ENCODE measurements at regions not wholly inside any gene's neighbourhood (a gene's known extent, or its start where the extent isn't known, plus 50 kb on each side); places are given as distances from the start of the nearest gene placed in this dataset.

GRCh38 chr13:87497426-87497825 lies 173.7 kb upstream of the SLITRK5 start:
- no peaks in the 10 kb centered on the region for H3K9me3 ChIP-seq
- FAIRE-seq: no peak
- no peak overlapping the region for H3K27ac ChIP-seq
- H3K27me3 ChIP-seq: no peaks in the 10 kb centered on the region
- no peak for DNase-seq
- TF ChIP-seq, protein P1, sequence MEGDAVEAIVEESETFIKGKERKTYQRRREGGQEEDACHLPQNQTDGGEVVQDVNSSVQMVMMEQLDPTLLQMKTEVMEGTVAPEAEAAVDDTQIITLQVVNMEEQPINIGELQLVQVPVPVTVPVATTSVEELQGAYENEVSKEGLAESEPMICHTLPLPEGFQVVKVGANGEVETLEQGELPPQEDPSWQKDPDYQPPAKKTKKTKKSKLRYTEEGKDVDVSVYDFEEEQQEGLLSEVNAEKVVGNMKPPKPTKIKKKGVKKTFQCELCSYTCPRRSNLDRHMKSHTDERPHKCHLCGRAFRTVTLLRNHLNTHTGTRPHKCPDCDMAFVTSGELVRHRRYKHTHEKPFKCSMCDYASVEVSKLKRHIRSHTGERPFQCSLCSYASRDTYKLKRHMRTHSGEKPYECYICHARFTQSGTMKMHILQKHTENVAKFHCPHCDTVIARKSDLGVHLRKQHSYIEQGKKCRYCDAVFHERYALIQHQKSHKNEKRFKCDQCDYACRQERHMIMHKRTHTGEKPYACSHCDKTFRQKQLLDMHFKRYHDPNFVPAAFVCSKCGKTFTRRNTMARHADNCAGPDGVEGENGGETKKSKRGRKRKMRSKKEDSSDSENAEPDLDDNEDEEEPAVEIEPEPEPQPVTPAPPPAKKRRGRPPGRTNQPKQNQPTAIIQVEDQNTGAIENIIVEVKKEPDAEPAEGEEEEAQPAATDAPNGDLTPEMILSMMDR (IDR thresholded peaks at IDR 0.05): no peak
- H3K4me3 ChIP-seq: no peak overlapping the region
- no peaks in the 10 kb centered on the region for H3K36me3 ChIP-seq
- 39 to 54% methylated on average over 2 of the region's 2 CpGs for WGBS, 2 donors
- intact Hi-C loops (cut with DNase I): no loop called here
- ATAC-seq: no peak
- H3K4me1 ChIP-seq: no peaks in the 10 kb centered on the region

DNA sequence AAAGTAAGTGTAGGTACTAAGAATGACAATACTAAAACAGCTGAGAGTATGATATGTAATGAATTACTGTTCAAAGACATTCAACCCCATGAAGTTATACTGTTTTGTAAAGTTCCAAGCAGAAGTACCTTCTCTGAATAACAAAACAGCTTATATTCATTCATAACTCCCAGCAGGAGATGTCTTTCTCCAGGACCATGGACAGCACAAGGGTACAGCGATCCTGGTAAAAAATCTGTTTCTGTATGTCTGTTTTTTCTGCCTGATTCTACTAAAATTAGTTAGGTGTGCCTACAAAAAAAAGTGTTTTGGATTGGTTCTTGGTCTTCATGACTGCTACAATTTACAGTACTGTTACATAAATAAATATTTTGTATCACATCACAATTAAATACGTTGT lies 172.5 kb upstream of the SLITRK5 start:
- ATAC-seq (no peak), FAIRE-seq (no peak), DNase-seq (no peak)
- no peaks in the 10 kb centered on the region for H3K27me3 ChIP-seq
- no peaks in the 10 kb centered on the region for H3K36me3 ChIP-seq
- H3K27ac ChIP-seq: no peak overlapping the region
- TF ChIP-seq, protein P1 (IDR thresholded peaks at IDR 0.05): no peak
- H3K4me1 ChIP-seq: no peaks in the 10 kb centered on the region
- H3K4me3 ChIP-seq: no peak overlapping the region
- WGBS, 2 donors: 22 to 34% methylated on average over 2 of the region's 2 CpGs
- intact Hi-C loops (cut with DNase I): no loop called here
- H3K9me3 ChIP-seq: no peaks in the 10 kb centered on the region

DNA sequence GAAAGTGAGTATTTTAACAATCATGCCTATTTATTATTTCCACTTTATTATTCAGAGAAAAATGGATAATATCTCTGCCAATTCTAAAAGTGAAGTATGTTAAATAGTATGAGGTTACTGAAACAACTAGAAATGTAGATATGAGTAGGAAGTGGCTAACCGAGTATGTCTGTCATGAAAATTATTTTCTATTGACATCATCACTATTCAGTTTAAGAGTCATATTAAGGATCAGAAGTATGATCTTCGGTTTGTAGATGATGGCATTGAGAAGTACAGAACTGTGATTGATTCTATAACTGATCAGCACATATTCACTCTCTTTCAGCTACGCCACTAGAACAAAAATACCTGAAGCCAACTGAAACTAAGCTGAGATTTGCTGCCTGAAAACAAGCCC lies 146.4 kb upstream of the SLITRK5 start:
- DNase-seq: no peak
- Histone ChIP-seq H3K27ac (no peak overlapping the region), H3K4me3 (no peak overlapping the region), H3K9me3 (no peaks in the 10 kb centered on the region), H3K27me3 (no peaks in the 10 kb centered on the region), H3K36me3 (no peaks in the 10 kb centered on the region), H3K4me1 (no peaks in the 10 kb centered on the region)
- WGBS, 2 donors: 57 to 59% methylated on average over 3 of the region's 3 CpGs
- intact Hi-C loops (cut with DNase I): no loop called here
- TF ChIP-seq, protein P1 (IDR thresholded peaks at IDR 0.05): no peak
- FAIRE-seq: no peak
- no peak for ATAC-seq

- Histone ChIP-seq H3K9me3 (no peaks in the 10 kb centered on the region), H3K27ac (no peak overlapping the region), H3K27me3 (no peaks in the 10 kb centered on the region), H3K4me3 (no peak overlapping the region), H3K4me1 (no peaks in the 10 kb centered on the region), H3K36me3 (no peaks in the 10 kb centered on the region)
- TF ChIP-seq, protein P1 (IDR thresholded peaks at IDR 0.05): no peak
- intact Hi-C loops (cut with DNase I): no loop called here
- no peak for DNase-seq
- no peak for FAIRE-seq
- no peak for ATAC-seq
These were observed 137.4 kb upstream of the SLITRK5 start for GRCh38 chr13:87533776-87534175.

DNA sequence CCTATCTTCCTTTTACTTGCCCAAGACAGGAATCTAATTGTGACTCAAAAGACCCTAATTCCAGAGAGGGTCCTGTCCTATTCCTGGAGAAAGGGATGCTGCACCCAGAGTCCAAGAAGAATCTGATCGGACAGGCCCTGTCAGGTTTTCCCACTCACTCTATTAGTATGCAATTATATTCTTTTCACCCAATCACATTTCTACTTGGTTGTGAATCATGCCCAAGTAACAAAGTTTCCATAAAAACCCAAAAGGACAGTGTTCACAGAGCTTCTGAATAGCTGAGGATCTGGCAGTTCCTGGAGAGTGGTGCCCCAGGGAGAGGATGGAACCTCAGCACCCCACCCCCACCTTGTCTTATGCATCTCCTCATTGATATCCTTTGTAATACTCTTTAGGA lies 135.3 kb upstream of the SLITRK5 start:
- Histone ChIP-seq H3K27ac (no peak overlapping the region), H3K4me1 (no peaks in the 10 kb centered on the region), H3K36me3 (no peaks in the 10 kb centered on the region), H3K4me3 (no peak overlapping the region), H3K27me3 (no peaks in the 10 kb centered on the region), H3K9me3 (no peaks in the 10 kb centered on the region)
- TF ChIP-seq, protein P1 (IDR thresholded peaks at IDR 0.05): no peak
- WGBS, 2 donors: 49 to 79% methylated on average over 1 of the region's 1 CpG
- DNase-seq (no peak), FAIRE-seq (no peak), ATAC-seq (no peak)
- intact Hi-C loops (cut with DNase I): no loop called here
